Upper lobe of left lung (tissue), 4 donors: ENCODE measurements at regions not wholly inside any gene's neighbourhood (a gene's known extent, or its start where the extent isn't known, plus 50 kb on each side); places are given as distances from the start of the nearest gene placed in this dataset.

Source experiments
- CTCF ChIP-seq, 6 experiments: fragments of 450-650 bp in 4 of 6; fragments of 200-600 bp in 2 of 6; sonication (generic) in 2 of 6; IDR thresholded peaks; one replicate each; pipeline ENCODE4 v1.5.1; 2016 to 2019; ENCODE audit warnings: antibody characterized with exemption in 6 of 6
- POLR2AphosphoS5 ChIP-seq, 2 donors: sonication (generic); formaldehyde crosslinking; IDR thresholded peaks; one replicate each; pipeline ENCODE4 v1.5.1; 2017; ENCODE audit warnings: antibody characterized with exemption in 2 of 2

GRCh38 chr16:65196420-65197075 lies 74.7 kb upstream of the CDH11 start:
- TF ChIP-seq CTCF (IDR thresholded peaks at IDR 0.05) (no peak), POLR2AphosphoS5 (IDR thresholded peaks at IDR 0.05) (no peak)
